HG03432 (cell line): ENCODE measurements at regions not wholly inside any gene's neighbourhood (a gene's known extent, or its start where the extent isn't known, plus 50 kb on each side); places are given as distances from the start of the nearest gene placed in this dataset.

Source experiments
- ATAC-seq: cut with Tn5 transposase; IDR thresholded peaks from one replicate; pipeline ENCODE4 v1.9.1; 2021; ENCODE audit warnings: mild to moderate bottlenecking, moderate library complexity; ENCODE audit not compliant: unreplicated experiment

GRCh38 chr12:124517260-124518050 lies 50.0 kb downstream of the NCOR2 start:
- ATAC-seq = no peak

- ATAC-seq = no peak
Measured at GRCh38 chr12:124516850-124517249, 50.6 kb downstream of the NCOR2 start.

DNA sequence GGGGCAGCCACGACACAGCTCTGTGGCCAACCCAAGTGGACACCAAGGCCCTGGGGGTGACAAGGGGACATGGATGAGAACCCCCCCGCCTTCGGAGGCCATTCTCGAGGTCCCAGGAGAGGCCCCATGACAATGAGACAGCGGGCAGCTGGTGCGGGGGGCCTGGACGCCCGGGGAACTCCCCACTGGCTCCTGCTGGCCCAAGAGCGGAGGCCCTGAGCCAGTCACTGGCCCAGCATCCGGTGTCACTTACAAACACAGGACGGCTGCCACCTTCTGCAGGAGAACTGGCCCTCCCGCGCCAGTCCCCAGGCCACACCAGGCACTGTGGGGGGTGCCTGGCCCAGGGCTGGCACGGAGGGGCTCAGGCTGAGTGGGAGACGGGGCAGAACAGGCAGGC lies 51.4 kb downstream of the NCOR2 start:
- no peak for ATAC-seq

GRCh38 chr12:124514996-124515932 lies 52.1 kb downstream of the NCOR2 start:
- ATAC-seq = no peak

GRCh38 chr12:124514145-124514995 lies 53.0 kb downstream of the NCOR2 start:
- ATAC-seq = no peak

DNA sequence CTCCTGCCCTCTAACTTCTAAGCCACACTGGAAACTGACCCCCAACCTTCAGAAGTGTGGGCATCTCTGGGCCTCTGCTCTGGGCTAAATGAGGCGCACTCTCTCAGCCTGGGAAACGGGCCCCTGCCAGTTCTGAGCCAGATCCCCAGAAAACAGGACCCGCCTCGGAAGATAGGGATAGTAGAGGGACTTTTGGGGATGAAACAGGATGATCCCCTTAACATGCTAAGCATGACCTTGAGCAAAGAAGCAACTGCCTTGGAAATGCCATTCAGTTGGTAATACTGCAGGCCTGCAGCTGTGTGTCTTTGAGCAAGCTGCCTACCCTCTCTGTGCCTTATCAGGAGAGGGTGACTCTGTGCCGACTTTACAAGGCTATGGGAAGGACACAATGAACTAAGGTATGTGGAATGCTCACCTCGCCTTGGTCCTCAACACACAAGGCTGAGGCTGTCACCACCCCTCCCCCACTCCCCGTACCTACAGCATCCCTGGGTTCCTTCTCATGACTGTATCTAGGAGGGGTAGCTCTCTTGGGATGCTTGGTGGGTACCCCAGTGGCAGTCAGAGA lies 54.0 kb downstream of the NCOR2 start:
- no peak for ATAC-seq

DNA sequence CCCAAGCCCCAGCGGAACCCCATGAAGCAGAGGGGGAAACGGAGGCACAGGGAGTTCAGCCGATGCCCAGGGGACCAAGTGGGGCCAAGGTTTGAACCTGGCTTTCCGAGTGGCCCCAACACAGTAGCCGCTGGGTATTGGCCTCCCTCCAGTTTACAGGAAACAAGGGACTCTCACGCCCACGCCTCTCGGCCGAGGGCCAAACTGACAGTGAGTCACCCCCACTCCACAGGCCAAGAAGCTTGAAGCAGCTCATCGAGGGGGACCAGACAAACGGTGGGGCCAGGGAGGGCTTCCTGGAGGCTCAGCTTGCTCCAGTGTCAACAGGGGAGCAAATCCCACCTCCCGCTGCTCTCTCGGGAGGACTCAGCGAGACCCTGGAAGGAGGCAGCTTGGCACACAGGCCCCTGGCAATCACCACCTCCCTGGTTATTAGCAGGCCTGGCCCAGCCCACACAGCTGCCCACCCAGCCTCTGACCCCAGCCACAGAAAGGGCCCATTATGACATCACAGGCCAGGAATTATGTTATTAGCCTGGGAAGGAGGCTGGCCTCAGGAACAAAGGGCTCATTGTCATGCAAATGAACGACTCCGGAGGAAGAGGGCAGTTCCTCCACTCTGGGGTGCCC lies 54.6 kb downstream of the NCOR2 start:
- ATAC-seq = no peak

GRCh38 chr12:124511259-124511985 lies 56.0 kb downstream of the NCOR2 start:
- no peak for ATAC-seq

DNA sequence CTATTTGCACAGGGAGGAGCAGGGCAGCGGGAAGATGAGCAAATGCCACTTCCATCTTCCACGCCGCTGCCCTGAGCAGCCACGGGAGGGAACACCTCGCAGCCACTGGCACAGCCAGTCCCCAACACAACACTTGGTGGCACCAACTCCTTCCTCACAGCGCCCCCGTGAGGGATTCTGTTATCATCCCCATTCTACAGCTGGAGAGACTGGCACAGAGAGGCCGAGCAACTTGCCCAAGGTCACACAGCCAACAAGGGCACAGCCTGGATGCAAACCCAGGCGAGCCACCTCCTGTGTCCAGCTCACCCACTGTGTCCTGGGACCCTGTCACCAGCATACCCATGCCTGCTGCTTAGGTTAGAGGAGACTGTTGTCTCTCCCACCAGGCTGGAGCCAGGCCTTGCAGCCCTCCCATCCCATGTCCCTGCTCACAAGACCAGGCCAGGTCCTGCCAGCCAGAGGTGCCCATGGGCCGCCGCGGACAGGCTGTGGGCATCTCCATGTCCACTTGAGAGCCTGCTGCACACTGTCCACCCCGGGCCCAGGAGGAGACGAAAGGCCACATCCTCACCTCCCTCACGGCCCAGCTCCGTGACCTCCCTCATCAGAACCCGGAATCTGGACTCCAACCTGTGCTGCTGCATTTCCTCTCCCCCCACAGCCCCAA lies 57.0 kb downstream of the NCOR2 start:
- ATAC-seq = no peak

DNA sequence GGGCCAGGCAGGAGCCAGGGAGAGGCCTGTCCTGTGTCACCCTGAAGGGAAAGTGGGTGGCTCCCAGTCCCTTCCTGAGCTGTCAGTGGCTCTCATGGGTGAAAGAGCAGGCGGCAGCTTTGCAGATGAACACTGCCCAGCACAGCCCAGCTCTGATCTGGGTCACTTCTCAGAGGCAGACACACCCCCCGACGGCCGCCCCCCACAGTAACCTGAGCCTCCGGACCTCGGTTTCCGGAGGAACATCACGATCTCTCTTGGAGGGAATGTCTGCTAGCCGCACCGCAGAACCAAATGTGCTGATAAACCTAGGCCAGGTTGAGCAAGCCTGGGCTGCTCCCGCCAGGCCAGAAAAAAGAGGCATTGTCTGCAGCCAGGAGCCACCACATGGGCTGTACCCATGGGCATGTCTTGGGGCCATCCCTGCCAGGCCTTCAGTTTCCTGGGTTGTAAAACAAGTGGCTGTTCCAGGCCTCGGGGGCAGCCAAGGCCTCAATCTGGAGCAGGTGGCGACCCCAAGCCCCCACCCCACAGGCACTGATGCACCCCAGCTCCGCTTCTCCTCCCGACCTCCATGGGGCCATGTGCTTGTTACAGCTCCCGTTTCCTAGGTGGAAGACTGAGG lies 57.6 kb downstream of the NCOR2 start:
- no peak for ATAC-seq

GRCh38 chr12:124509300-124509675 lies 58.1 kb downstream of the NCOR2 start:
- no peak for ATAC-seq

DNA sequence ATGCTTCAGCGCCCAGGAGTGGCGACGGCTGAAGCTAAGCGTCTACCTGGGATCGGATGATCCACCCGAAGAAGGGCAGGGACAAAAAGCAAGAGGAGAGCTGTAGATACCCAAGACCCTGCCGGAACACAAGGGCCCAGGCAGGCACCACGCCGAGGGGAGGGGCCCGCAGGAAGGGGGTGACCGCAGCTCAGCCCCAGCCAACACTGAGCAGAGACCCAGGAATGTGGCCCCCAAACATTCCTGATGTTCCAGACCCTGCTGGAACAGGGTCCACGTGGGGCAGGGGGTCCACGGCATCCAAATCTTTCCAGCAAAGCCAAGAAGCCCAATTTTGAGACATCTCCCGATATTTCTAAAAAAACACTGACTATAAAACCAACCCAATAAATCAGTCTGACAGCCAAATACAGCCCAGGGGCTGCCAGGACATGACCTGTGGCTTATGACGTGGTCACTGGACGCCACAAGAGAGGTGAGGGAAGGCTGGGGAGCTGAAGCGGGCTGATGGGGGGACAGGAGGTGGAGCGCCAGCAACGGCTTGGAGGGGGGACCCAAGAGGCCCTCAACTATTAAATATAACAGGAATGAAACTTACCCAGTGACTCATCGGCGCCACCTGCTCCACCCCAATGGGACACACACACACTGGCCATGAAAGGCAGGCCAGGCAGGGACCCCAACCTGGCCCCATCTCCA lies 58.9 kb downstream of the NCOR2 start:
- ATAC-seq = no peak

GRCh38 chr12:124507188-124508109 lies 60.0 kb downstream of the NCOR2 start:
- ATAC-seq = no peak

DNA sequence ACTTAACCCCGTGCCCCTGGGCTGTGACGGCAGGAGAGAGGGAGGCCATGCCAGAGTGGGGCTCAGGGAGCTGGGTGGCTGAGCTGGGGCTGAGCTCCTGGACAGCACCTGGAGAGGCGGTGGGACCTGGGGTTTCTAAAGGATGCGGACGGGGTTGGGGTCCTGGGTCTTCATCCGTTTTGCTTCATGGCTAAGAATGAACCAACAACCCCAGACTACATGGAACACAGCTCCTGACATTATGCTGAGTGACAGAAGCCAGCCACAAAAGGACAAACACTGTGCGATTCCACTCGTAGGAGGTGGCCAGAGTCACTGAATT lies 60.6 kb downstream of the NCOR2 start:
- ATAC-seq = no peak

- ATAC-seq = no peak
Measured at GRCh38 chr12:124506145-124506831, 61.1 kb downstream of the NCOR2 start.

GRCh38 chr12:124505001-124505818 lies 62.2 kb downstream of the NCOR2 start:
- ATAC-seq = no peak
